OCI-M2 (cell line): ENCODE measurements at regions not wholly inside any gene's neighbourhood (a gene's known extent, or its start where the extent isn't known, plus 50 kb on each side); places are given as distances from the start of the nearest gene placed in this dataset.

ENCODE experiments used
- DNase-seq: peaks from one replicate; lab custom pipeline; 2025; ENCODE audit not compliant: unreplicated experiment; lab: John Stamatoyannopoulos, UW

DNA sequence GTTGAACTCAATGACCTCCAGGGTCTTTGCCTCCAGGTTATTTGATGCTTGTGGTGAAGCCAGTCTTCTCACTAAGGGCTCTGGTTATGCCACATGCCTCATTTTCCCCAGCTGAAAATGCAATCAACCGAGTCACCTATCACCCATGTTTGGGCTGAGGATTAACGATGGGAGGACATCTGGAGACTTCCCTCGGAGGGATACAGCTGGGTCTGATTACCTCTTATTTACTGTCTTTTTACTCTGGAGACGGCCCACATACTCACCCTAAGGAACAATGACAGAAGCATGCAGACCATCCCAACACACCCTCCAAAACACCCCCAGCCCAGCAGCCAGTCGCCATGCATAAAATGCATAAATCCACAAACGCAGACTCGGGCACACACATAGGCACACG lies 187.4 kb downstream of the OPA1 start:
- no peak for DNase-seq

DNA sequence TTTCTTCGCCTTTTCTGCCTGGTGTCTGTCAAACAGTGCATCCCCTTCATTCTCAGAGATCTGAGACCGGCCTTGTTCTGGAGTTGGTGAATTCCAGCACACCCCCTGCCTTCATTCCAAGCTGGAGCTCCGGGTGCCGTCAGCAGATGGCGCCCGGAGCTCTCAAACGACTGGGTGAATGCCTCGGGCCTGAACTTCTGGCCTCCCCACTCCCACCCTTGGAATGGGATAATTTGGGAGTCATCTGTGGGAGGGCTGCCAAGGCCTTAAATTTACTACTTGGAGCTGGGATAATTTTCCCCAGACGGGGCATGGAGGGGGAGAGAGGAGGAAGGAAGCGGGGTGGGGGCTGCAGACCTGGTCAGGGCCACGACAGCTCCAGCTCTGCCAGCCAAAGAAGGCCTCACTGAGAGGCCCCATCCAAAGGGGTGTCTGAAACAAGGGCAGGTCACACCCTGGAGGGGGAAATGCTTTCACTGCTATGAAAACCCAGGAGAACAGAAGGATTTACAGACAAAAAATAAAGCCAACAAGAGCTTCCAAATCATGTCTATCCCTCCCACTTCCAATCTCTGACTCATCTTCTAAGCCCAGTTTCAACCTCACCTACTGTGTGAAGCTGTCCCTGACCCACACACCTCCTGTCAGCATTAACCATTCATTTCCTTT lies 187.9 kb downstream of the OPA1 start:
- DNase-seq = no peak

DNA sequence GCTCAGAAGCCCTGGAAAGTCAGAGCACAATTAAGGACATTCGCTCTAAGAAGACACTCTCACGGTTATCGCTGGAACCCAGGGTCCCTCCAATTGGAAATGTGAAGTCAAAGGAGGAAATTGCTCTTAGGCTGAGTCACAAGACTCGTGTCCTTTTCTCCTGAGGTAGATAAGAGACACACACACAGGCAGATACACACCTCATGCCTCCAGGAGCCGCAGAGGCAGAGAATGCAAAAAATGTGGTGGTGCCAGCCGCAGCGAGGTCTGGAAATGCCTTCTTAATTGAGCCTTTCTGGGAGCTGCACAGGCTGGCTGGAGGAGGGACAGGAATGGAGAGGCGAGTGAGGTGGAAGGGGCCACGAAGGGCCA lies 189.3 kb downstream of the OPA1 start:
- no peak for DNase-seq

DNA sequence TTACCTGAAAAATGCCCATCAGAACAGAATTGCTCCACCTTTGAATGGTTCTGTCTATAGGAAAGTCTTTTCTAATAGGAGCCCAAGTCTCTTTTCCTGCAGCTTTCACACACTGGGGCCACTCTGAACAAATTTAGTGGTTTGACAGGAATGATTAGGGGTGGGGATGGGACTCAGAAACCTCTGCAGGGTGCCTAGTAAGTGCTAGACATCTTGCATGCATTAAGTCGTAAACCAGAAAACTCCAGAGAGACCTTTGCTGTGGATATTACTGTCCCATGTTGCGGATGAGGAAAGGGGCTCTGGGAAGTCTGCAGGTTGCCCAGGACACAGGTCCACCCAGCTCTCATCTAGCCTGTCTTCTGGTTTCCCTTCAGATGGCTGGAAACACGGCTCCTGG lies 189.7 kb downstream of the OPA1 start:
- no peak for DNase-seq

DNA sequence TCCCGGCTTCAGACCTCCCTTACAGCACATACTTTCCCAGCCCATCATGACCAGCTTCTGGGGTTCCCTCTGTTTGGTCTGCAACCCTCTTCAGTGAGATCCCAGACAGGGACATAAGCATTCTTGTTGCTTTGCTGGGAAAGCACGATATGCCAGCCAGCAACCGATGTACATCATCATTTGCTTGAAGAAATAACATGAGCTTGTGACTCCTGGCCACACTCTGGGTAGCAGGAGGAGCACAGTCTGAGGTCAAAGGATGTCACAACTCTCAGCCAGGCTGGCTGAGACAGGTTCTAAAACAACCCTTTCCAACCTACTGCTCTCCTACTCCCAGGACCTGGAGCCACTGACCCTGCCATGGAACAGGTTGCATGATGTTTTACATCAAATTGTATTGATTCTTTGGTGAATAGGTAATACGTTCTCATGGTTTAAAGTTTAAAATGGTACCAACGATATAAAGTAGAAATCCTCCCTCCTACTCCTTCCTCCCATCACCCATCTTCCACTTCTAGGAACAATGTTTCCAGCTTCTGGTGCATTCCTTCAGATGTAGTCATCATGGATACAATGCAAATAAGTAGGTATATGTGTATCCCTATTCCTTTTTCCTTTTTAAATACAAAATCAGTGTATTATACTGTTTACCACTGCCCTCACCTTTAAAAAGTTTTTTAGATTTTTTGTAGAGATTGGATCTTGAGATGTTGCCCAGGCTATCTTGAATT lies 190.3 kb downstream of the OPA1 start:
- no peak for DNase-seq

DNA sequence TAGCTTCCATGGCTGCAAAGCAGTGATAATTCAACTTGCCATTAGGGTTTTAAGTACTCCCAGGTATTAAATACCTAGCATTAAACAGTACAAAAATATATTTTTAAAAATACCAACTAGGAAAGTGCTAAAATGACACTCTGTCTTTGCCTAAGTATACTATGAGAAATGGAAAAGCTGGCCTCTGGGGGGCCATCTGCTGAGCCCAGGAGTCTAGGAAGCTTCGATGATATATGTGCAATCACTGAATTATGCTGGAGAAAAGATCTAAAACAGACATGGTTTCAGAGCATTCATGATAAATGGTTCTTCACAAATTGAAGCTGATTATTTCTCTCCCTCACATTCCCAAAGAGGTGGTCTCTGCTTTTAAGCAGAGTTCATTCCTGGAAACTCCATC lies 191.8 kb downstream of the OPA1 start:
- DNase-seq = no peak

DNA sequence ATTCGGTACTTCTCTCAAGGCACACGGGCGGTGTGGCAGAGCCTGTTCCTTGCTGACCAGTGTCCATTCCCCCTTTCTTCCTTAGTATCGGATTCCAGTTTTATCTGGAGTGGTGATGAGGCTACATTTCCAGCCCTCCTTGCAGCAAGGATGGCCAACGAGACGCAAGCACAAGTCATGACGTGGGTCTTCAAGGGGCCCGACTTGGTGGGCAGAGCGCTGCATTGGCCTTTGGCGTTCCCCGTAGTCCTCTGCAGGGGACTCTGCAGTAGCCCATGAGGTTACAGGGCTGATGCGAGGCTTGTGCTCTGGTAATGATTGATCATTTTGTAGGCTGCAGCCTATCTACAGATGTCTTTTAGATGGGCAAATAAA lies 194.5 kb downstream of the OPA1 start:
- DNase-seq = no peak

DNA sequence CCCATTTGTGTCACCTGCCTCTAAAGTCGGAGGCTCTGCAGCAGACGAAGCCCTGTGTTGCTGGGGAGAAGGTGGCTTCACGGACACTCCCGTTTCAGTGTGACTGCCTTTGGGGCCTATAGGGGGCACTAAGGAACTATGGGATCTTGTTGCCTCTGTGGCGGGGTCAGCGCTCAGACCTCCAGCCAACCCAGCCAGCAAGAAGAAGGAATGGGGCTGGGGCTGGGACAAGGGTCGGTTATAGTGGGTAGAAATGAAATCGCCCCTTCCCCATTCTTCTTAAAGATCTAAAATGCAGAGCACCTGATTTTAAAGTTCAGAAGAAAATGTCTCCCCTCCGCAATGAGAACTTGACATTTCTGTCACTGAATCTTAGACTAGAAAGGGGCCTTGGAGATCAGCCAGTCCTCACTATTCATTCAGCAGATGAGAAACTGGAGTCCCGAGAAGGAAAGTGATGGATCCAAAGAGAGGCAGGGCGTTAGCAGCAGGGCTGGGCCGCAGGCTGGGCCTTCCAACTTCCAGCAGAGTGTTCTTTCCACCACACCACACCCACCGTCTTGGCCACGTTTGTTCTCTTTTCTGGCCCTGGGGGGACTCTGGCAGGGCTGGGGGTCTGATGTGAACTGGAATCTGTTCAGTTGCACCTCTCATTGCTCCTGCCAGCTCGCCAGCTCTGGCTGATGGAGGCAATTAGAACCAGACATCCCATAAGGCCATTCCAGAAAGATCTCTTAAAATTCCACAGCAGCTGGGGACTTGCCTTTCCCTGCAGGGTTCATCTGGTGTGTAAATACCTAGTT lies 195.4 kb downstream of the OPA1 start:
- DNase-seq = no peak

DNA sequence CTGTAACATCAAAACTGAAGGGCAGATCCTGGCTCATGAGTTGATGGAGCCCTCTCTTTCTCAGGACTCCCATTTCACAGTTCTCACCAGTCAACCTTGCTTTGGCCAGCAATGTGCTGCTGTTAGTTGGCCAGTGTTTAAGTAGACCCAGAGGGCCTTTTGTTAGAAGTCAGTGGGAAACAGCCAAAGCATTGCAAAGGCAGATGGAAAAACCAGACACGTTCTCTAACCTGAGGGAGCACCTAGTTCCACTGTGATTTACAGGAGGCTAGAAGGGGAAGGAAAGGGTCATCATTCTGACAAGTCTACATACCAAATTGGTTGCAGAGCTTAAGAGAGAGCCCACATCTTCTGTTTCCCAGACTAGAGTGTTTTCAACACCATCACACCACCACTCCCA lies 196.4 kb downstream of the OPA1 start:
- DNase-seq = no peak

DNA sequence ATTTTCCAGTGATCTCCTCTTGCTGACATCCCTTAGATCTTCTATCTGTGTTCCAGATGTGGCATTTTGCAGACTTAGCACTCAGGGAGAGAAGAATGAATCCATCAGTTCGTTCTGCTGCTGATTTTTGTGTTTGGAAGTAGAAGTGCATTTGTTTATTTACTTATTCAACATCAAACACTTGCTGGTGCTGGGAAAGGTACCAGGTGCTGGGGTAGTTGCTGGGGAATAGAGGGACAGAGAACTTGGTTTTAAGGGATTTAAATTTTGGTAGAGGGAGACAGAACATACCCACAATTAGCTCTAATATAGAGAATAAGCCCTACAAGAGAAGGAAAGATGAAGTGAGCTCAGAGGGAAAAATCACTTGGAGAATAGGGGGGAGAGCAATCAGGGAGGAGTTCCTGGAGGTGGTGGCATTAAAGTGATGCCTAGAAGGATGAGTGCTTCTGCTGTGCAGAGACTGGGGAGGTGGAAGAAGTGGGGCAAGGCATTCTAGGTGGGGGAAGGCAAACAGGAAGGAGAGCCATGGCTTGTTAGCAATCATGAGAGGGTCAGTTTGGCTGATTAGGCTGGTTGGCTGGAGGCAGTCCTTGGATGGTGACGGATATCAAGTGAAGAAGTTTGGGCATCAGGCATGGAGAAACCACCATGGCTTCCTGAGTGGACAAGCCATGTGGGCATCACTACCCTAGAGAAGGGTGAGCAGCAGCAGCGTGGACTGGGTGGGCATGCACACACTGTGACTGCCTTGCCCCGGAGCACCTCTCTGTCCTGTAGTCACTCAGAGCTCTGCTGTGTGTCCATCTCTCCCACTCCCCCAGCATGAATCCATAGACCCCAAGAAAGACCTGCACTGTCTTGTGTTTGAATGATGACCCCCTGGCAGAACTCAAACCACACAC lies 197.3 kb downstream of the OPA1 start:
- DNase-seq = no peak

DNA sequence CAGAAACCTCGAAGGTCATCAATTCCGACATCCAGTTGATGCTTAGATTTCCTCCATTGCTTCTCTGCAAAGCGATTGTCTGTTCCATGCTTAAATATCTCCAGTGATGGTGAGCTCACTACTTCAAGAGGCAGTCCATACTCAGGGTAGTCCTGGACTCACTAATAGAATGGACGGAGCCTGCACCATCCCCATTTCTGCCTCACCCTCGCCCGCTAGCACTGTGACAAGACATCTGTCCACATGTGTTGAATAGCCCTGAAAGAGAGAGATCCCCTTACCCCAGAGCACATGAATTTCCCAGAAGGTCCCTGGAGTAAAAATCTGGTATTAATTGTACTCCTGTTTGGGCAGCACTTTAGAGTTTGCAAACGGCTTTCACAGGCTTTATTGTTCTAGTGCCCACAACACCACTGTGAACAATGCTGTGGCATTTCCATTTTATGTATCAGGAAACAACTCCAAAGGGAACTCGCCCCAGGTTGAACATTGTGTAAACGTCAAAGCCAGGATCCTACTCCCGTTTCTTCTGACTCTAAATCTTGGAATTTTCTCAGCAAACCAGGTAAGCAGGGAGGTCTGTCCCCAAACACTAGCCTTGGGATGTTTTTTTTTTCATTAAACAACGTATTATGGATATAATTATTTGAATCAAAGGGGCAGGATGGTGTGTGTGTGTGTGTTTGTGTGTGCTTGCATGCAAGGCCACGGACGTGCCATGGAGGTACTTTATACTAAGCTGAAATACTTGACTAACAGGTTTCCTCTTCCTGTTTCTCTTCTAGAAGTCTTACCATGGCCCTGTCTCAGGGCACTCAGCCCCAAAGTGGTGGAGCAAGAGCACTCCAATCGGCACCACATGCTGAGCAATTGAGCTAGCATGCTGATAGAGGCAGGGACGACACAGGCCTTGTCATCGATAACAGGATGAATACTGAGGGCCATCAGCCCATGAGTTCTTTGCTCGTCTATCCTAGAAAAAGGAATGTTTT lies 198.3 kb downstream of the OPA1 start:
- no peak for DNase-seq

DNA sequence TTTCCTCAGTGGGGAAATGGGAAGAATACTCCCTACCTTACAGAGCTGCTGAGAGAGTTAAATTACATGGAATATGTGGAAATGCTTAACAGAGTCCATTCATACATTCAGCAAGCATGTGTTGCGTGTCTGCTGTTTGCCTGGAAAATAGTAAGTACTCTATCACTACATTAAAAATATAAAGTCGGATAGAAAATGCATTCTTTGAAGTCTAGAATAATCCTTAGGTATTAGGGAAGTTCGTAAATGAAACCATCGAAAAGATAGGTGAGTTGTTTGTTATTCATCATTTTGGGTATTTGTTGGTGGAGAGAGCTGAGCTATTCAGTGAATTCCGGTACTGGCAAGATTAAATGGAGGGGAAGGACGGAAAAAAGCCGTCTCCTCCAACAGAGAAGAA lies 200.1 kb downstream of the OPA1 start:
- DNase-seq = no peak

DNA sequence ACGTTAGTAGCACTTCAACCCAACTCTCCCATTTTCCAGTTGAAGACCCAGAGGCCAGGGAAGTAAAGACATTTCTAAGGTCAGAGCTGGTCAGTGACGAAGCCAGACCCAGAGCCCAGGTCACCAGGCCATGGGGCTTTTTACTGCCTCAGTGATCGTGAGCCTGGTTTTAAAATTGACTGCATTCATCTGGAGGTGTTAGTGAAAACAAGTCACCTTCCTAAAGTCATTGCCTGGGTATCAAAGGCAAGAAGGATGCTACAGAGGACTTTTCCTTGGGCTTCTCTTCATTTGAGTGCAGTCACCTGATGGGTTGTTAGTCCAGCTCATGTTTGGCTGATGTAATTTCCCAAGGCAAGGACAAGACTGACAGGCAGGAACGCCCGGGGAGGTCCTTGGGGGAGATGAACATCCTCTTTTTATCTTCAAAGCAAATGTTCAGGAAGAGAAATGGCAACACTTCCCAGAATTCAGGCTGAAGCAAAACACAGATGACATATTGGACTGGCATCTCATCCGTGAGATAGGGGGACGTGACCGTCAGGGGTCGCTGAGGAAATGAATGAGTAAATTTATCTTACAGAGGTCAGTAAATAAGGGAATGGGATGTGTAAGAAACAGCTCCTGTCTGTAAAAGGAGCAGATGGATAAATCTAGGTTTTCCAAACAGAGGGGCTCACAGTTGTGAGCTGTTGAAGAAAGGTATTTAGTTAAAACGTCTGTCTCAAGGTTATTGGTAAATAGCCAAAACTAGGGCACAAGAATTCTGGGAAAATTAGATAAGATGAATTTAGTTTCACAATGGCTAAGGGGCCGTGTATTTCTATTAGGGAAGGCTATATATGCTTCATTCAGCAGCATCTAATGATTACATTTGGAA lies 201.2 kb downstream of the OPA1 start:
- DNase-seq = no peak

DNA sequence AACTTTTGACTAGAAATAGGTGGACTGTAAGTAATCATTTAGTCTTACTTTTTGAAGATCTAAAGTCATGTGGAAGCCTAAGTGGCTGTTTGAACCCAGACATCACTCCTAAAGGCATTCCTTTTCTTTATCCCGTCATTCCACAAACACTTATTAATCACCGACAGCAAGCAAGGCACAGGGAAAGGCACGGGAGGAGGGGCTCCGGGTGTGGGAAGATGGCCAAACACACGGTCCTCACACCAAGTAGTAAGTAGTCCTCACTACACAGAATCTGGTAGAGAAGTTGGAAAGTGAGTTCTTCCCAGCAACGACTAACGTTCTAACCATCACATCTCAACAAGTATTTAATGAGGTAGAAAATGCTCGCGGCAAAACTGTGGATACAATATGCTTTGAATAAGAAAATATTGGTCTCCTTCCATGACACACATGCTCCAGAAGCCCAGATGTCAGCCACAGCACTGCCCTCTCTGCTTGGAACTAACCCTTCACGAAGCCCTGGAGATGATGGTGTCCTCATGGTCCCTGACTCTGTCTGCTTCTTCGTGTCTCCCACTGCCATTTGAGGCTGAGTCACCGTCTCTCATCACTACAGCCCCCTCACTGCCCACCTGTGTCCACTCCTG lies 202.2 kb downstream of the OPA1 start:
- DNase-seq = no peak

DNA sequence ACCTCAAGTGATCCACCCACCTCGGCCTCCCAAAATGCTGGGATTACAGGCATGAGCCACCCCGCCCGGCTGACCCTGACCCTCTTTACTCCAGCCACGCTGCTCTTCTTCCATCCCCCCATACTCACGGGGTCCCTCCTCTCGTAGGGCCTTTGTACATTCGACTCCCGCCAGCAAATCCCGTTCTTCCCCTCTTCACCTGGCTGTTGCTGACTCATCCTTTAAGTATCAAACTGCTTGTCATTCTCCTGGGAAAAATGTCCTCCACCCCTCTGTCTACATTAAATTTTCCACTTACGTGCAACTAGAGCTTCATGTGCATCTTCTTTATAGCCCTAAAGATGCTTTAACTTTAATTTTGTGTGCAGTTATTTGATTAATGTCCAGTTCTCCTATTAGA lies 203.1 kb downstream of the OPA1 start:
- DNase-seq = no peak

DNA sequence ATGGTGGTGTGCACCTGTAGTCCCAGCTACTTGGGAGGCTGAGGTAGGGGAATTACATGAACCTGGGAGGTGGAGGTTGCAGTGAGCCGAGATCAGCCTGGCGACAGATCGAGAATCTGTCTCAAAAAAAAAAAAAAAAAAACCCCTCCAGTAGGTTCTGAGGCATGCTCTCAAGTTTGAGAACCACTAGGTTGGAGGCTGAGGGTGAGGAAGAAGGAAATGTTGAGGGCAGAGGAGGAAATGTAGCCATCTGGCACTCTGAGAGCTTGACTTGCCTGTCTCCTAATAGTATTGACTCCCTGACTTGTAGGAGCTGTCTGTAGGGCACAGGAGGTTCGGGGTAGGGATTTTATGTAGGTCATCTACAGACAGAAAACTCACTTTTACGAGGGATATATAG lies 204.6 kb downstream of the OPA1 start:
- DNase-seq = no peak

DNA sequence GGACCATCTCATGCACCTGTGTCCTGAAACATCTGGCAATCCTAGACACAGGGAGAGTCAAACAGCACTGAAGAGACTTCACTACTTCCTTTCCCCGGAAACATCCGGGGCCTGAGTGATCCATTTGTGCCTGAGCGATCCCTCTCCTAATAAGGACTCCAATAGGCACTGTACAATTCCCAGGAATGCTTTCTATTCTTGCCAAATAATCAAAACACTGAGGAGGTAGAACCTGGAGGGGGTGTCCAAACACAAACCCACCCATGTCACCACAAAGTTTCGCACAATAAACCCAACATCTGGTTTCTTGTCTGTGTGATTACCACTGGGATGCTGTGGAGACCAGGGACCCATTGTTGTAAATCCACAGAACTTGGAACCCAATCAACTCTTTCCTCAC lies 205.0 kb downstream of the OPA1 start:
- no peak for DNase-seq

DNA sequence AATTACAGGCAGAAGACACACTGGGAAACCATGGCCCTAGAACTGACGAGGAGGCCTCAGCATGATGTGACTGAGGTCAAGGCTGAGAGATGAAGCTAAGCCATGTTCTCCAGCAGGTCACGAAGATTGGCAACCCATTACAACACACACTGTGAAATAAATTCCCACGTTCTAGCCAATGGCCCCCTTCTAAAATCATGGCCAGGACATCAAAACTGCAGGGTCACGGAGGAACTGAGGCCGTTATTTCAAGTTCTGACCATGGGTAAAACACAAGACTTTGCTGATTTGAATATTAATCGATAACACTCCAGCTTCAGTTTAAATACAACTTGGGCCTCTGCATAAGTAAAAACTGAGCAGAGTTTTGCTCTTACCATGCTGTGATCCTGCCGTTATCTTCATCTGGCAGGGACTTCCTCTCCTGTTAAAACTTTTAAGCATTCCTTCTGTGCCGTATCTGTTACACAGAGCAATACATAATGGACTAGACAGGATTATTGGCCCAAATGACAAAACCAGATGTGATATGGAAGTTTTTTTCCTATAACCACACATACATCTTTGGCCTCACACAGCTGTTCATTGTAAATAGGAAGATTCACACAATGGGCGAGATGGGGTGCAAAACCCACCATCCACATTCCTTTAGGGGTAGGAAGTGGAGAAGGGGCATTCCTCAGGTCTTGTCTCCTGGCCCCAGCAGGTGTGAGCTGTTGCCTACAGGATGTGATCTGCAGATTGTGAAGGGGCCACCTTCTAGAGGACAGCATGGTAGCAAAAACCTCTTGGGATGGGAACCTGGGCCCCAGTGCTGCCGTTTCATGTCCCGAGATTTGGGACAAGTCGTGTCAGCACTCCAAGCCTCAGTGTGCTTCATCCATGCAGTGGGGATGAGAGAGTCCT lies 207.4 kb downstream of the OPA1 start:
- peak; percentile 26 for DNase-seq
